Neutrophil (primary cell): ENCODE measurements at regions not wholly inside any gene's neighbourhood (a gene's known extent, or its start where the extent isn't known, plus 50 kb on each side); places are given as distances from the start of the nearest gene placed in this dataset.

Source experiments
- H3K27ac ChIP-seq: fragments of 200-600 bp; sonication (generic); 2 replicates; pipeline ENCODE4 v1.5.1; 2016; ENCODE audit warnings: mild to moderate bottlenecking, moderate library complexity
- H3K27me3 ChIP-seq: fragments of 200-600 bp; sonication (generic); 2 replicates; pipeline ENCODE4 v1.6.0; 2016; ENCODE audit warnings: mild to moderate bottlenecking
- H3K36me3 ChIP-seq: fragments of 200-600 bp; sonication (generic); 2 replicates; pipeline ENCODE4 v1.5.1; 2017
- H3K4me1 ChIP-seq, 2 experiments: fragments of 200-600 bp in 1 of 2; sonication (generic) in 1 of 2; 1 replicate in 1 of 2; 2 replicates in 1 of 2; pipeline versions ENCODE4 v1.5.1 to v1.6.1; 2013 to 2016; ENCODE audit warnings: low read depth in 1 of 2, low read length in 1 of 2, mild to moderate bottlenecking in 1 of 2, moderate library complexity in 1 of 2; ENCODE audit not compliant: control insufficient read depth in 1 of 2, insufficient read depth in 1 of 2
- H3K4me3 ChIP-seq, 2 experiments: fragments of 200-600 bp in 1 of 2; sonication (generic) in 1 of 2; 1 replicate in 1 of 2; 2 replicates in 1 of 2; pipeline ENCODE4 v1.5.1; 2013 to 2016; ENCODE audit warnings: low read depth in 1 of 2, low read length in 1 of 2, mild to moderate bottlenecking in 1 of 2, moderate library complexity in 1 of 2
- H3K9me3 ChIP-seq: fragments of 200-600 bp; sonication (generic); 2 replicates; pipeline ENCODE4 v1.5.1; 2016
- TF ChIP-seq, protein P1 (sequence below): fragments of 200-600 bp; sonication (generic); IDR thresholded peaks from 2 replicates; pipeline ENCODE4 v1.5.1; 2016; ENCODE audit warnings: antibody characterized with exemption

DNA sequence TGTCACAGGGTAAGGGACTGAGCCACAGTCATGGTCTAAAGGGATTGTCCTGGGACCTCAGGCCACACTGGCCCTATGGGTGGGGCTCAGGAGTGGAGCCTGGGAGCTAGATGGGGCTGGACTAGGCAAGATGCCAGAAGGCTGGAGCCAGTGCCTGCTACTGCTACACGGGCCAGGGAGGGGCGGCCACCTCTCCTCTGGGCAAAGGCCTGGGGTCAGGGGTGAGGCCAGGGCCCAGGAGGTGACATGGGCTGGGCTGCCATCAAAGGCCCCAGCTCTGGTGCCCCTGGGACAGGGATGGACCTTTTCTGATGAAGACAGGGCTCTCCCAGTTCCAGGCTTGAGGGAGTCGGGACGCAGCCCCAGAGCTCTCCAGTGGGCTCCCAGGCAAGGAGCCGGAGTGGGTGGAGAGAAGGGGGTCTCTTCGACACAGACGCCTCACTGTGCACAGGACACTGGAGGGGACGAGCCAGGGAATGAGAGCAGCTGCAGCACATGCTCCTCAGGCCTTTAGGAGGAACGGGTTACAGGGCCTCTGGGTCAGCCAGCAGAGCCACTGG lies 62.1 kb upstream of the IQSEC1 start:
- Histone ChIP-seq H3K4me3 (no peak overlapping the region), H3K27me3 (peaks cover 23% of the 10 kb centered on the region), H3K27ac (no peak overlapping the region), H3K4me1 (peaks cover 15 to 24% of the 10 kb centered on the region in 2 experiments), H3K36me3 (no peaks in the 10 kb centered on the region), H3K9me3 (no peaks in the 10 kb centered on the region)
- TF ChIP-seq, protein P1, sequence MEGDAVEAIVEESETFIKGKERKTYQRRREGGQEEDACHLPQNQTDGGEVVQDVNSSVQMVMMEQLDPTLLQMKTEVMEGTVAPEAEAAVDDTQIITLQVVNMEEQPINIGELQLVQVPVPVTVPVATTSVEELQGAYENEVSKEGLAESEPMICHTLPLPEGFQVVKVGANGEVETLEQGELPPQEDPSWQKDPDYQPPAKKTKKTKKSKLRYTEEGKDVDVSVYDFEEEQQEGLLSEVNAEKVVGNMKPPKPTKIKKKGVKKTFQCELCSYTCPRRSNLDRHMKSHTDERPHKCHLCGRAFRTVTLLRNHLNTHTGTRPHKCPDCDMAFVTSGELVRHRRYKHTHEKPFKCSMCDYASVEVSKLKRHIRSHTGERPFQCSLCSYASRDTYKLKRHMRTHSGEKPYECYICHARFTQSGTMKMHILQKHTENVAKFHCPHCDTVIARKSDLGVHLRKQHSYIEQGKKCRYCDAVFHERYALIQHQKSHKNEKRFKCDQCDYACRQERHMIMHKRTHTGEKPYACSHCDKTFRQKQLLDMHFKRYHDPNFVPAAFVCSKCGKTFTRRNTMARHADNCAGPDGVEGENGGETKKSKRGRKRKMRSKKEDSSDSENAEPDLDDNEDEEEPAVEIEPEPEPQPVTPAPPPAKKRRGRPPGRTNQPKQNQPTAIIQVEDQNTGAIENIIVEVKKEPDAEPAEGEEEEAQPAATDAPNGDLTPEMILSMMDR: no peak

DNA sequence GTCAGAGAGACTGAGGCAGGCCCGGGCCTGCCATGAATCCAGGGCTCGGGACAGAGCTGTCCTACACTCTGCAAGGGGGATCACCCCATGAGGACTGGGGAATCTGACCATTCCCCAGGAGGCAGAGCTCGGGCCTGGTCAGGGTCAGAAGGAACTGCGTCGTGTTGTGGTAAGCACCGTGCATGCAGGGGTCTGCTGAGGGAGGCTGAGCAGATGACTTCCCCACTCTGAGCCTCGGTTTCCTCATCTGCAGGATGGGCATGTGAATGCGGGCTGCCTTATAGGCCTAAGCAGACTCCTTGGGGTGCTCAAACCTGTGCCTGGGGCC lies 61.6 kb upstream of the IQSEC1 start:
- Histone ChIP-seq H3K4me3 (no peak overlapping the region), H3K27me3 (peaks cover 23% of the 10 kb centered on the region), H3K27ac (no peak overlapping the region), H3K4me1 (peaks cover 15 to 21% of the 10 kb centered on the region in 2 experiments), H3K9me3 (no peaks in the 10 kb centered on the region), H3K36me3 (no peaks in the 10 kb centered on the region)
- TF ChIP-seq, protein P1: no peak

DNA sequence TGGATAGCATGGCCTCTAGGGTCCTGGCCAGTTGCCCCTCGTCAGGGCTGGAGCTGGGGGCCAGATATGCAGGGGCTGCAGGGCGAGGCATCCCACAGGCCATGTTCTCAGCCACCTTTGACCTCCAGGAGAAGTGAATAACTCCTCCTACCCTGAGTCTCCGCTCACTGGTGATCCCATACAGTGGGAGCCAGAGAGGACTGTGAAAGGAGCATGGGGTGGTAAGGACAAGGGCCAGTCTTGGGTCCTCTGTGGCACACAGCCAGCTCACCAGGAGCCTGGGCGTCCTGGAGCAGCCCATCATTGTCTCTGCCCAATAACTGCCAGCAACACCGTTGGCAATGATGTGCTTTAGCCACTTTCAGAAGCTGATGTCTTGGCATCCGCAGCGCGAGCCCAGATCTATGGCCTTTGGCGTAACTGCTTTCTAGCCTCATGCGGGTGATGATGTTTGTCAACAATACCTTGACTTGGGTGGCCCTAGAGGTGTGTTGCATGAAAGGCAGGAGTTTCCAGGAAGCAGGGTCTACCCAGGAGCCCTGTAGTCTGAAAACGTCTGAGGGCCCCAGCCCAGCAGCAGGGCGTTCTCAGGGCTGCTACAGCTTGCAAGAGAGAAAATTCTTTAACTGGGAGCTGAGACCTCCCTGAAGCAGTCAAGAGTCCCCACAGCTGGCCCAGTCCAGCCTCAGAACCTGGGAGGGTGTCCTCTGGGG lies 61.1 kb upstream of the IQSEC1 start:
- Histone ChIP-seq H3K4me3 (no peak overlapping the region), H3K27me3 (peaks cover 23% of the 10 kb centered on the region), H3K9me3 (no peaks in the 10 kb centered on the region), H3K27ac (no peak overlapping the region), H3K36me3 (no peaks in the 10 kb centered on the region), H3K4me1 (peaks cover 14 to 16% of the 10 kb centered on the region in 2 experiments)
- TF ChIP-seq, protein P1: no peak

DNA sequence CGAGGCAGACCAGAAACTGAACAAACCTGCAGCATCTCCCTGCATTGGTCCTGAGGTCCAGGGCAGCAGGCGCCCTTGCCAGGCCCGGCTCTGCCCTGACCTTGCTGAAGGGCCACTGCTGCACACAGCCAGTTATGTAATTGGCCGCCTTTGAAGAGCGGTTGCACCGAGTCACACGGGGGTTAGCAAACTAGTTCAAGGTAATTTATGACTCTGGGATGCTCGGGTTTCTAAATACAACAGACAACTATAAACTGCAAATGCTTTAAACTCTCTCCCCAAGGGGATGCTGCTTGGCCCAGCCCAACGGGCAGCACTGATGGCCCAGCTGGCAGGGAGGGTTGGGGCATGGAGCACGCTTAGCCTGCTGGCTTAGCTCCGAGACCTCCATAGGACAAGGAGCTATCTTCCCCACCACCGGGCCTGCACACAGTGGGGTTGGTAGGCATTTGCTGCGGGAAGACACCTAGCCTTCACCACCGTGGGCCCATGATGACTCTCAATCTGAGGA lies 60.3 kb upstream of the IQSEC1 start:
- Histone ChIP-seq H3K27me3 (peaks cover 23% of the 10 kb centered on the region), H3K4me1 (peaks cover 6 to 8% of the 10 kb centered on the region in 2 experiments), H3K9me3 (no peaks in the 10 kb centered on the region), H3K27ac (no peak overlapping the region), H3K36me3 (no peaks in the 10 kb centered on the region), H3K4me3 (no peak overlapping the region)
- TF ChIP-seq, protein P1: no peak

DNA sequence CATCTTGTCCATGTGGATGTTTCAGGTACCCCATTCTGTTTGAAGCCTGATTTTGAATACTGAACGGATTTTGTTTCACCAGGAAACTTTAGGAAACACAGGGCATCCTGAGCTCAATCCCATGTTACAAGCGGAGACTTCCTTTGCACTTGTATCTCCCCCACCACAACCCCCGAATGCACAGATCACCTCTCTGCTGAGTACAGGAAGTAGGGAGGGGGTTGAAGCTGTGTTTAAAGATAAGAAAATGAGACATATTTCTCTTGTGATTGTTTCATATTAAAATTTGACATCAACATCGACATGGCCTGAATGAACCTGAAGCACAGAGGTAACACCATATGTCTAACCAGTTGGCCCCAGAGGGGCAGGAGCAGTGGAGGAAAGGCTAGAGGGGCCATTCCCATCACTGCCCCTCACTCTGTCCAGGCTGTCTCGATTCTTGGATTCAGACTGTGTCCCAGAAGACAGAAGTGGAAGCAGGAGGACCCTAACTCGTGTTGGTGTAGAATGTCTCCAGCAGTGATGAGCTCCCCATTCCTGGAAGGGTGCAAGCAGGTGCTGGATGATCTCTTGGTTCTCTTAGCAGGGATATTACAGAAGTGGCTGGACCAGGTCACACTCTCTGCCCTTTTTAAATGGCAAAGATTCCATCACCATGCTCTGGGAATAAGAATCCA lies 59.6 kb upstream of the IQSEC1 start:
- H3K27ac ChIP-seq: no peak overlapping the region
- H3K9me3 ChIP-seq: no peaks in the 10 kb centered on the region
- H3K36me3 ChIP-seq: no peaks in the 10 kb centered on the region
- TF ChIP-seq, protein P1: no peak
- H3K4me1 ChIP-seq: peaks cover 0 to 2% of the 10 kb centered on the region in 2 experiments
- no peak overlapping the region for H3K4me3 ChIP-seq
- H3K27me3 ChIP-seq: peaks cover 23% of the 10 kb centered on the region
